Skeletal muscle cell (primary cell): ENCODE measurements at regions not wholly inside any gene's neighbourhood (a gene's known extent, or its start where the extent isn't known, plus 50 kb on each side); places are given as distances from the start of the nearest gene placed in this dataset.
"Not testable (repeated sequence)": the region's sequence is repeated elsewhere in the genome, so short reads cannot be mapped to it uniquely, and the experiment has no call there.

ENCODE experiments used
- DNase-seq: peaks from one replicate; pipeline ENCODE4 v3.0.0-alpha.2; 2010; ENCODE audit warnings: low read depth
- H3K4me3 ChIP-seq: 2 replicates; pipeline ENCODE4 v1.5.1; 2011; ENCODE audit warnings: low read depth, mild to moderate bottlenecking, control low read depth, low read length, moderate library complexity

- DNase-seq: no peak
- no peak overlapping the region for H3K4me3 ChIP-seq
Observed at GRCh38 chr6:81572020-81572419, 180.5 kb downstream of the TENT5A start.

- DNase-seq: no peak
- no peak overlapping the region for H3K4me3 ChIP-seq
Observed at GRCh38 chr6:81570681-81571080, 181.8 kb downstream of the TENT5A start.

- no peak overlapping the region for H3K4me3 ChIP-seq
- no peak for DNase-seq
Observed at GRCh38 chr6:81568973-81569372, 183.5 kb downstream of the TENT5A start.

- DNase-seq: no peak
- no peak overlapping the region for H3K4me3 ChIP-seq
Observed at GRCh38 chr6:81565071-81565470, 187.4 kb downstream of the TENT5A start.

GRCh38 chr6:81564470-81565068 is 187.9 kb downstream of the TENT5A start:
- no peak overlapping the region for H3K4me3 ChIP-seq
- DNase-seq: no peak

GRCh38 chr6:81562169-81562568 is 190.3 kb downstream of the TENT5A start:
- peak; percentile 60 for DNase-seq
- H3K4me3 ChIP-seq: no peak overlapping the region

- H3K4me3 ChIP-seq: no peak overlapping the region
- DNase-seq: no peak
Observed at GRCh38 chr6:81561731-81562130, 190.8 kb downstream of the TENT5A start.

GRCh38 chr6:81561071-81561564 is 191.4 kb downstream of the TENT5A start:
- no peak for DNase-seq
- H3K4me3 ChIP-seq: no peak overlapping the region

GRCh38 chr6:81557811-81558210 is 194.7 kb downstream of the TENT5A start:
- H3K4me3 ChIP-seq: no peak overlapping the region
- DNase-seq: no peak

- no peak for DNase-seq
- H3K4me3 ChIP-seq: no peak overlapping the region
Observed at GRCh38 chr6:81556551-81556950, 195.9 kb downstream of the TENT5A start.

GRCh38 chr6:81553216-81553615 is 199.3 kb downstream of the TENT5A start:
- no peak for DNase-seq

GRCh38 chr6:81552644-81553043 is 199.8 kb downstream of the TENT5A start:
- DNase-seq: no peak
- H3K4me3 ChIP-seq: no peak overlapping the region

More at GRCh38 chr6:81553216-81553615, 199.3 kb downstream of the TENT5A start:
- H3K4me3 ChIP-seq: no peak overlapping the region

- no peak for DNase-seq
- no peak overlapping the region for H3K4me3 ChIP-seq
Observed at GRCh38 chr6:81547149-81547548, 205.3 kb downstream of the TENT5A start.

GRCh38 chr6:81534934-81535465 is 217.5 kb downstream of the TENT5A start:
- no peak for DNase-seq
- H3K4me3 ChIP-seq: no peak overlapping the region

- H3K4me3 ChIP-seq: no peak overlapping the region
- DNase-seq: no peak
Observed at GRCh38 chr6:81531869-81532561, 220.5 kb downstream of the TENT5A start.

GRCh38 chr6:81517455-81517854 is 235.0 kb downstream of the TENT5A start:
- H3K4me3 ChIP-seq: no peak overlapping the region
- no peak for DNase-seq

GRCh38 chr6:81515562-81516453 is 236.7 kb downstream of the TENT5A start:
- DNase-seq: peak; percentile 38
- no peak overlapping the region for H3K4me3 ChIP-seq

GRCh38 chr6:81514195-81514594 is 238.3 kb downstream of the TENT5A start:
- not testable (repeated sequence) for H3K4me3 ChIP-seq, DNase-seq

- no peak for DNase-seq
- no peak overlapping the region for H3K4me3 ChIP-seq
Observed at GRCh38 chr6:81511423-81511822, 241.1 kb downstream of the TENT5A start.

- DNase-seq: no peak
- H3K4me3 ChIP-seq: no peak overlapping the region
Observed at GRCh38 chr6:81495999-81496398, 256.5 kb downstream of the TENT5A start.
